Stimulated activated CD4-positive, alpha-beta T cell treated with anti-CD3 and anti-CD28 coated beads, Interleukin-12 subunit alpha, Interleukin-12 subunit beta, amount 100 ng/mL, for 24 hours (primary cell): ENCODE measurements at regions not wholly inside any gene's neighbourhood (a gene's known extent, or its start where the extent isn't known, plus 50 kb on each side); places are given as distances from the start of the nearest gene placed in this dataset.

Experiments used
- DNase-seq, 2 experiments: peaks; one replicate each; pipeline ENCODE4 v3.0.0-alpha.2; 2020; ENCODE audit warnings: low read depth in 2 of 2

DNA sequence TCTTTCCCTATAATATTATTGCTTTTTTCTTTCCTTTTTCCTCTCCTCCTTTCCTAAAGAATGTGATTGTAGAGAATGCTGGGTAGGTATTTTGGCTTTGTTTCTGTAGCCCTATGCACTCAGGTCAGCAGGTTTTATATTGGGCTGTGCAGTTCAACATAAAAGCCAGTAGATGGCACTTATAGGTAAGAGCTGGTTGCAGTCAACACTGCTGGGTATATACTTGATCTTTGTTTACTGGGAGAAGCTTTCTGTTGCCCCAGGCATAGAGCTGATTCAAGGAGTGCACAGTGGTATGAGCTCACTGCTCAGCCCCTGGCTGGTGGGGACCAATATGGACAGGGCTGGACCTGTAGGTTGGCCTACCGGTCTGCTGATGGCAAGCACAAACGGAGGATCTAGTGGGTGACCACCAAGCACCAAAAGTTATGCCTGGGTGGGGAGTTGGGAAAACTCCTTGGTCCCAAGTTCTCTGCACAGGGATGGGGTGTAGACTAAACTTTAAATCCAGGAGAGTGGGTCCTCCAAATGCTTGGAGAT, 378.9 kb downstream of the PMP22 start:
- no peak for DNase-seq

- no peak for DNase-seq
These were observed 383.0 kb downstream of the PMP22 start for GRCh38 chr17:14882131-14882530.

DNA sequence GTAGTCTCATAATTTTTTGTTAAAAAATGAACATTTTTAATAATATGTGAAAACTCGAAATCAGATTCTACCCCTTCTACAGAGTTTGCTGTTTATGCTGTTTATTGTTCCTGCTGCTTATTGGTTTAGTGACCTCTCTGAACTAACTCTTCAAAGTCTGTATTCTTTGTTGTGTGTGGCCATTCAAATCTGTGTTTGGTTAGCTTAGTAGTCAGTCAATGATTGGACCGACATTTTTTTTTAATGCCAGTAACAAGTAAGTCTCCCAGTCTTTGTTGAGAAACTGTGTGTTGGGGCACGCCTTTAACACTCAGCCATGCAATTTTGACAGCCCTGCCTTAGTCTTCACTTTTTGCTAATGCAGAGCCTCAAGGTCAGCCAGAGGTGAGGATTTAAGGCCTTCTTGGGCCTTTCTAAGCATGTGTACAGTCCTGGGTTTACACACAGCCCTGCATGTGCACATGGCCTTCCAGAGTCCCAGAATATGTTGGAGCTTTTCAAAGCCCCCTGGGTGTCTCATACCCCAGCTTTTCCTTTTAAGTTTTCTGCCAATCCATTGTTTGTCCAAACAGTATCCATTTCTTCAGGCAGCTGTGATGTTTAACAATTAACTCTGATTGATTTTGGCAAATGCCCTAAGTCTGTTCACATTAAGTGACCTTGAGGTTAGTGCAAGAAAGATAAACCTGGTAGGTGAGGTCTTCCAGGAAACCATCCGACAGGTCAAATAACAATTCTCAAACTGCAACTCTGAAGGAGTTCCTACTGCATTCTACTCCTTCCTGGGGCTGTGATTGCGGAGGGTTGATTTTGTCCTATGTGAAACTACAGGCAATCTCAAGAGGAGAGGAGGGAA, 389.3 kb downstream of the PMP22 start:
- no peak for DNase-seq

DNA sequence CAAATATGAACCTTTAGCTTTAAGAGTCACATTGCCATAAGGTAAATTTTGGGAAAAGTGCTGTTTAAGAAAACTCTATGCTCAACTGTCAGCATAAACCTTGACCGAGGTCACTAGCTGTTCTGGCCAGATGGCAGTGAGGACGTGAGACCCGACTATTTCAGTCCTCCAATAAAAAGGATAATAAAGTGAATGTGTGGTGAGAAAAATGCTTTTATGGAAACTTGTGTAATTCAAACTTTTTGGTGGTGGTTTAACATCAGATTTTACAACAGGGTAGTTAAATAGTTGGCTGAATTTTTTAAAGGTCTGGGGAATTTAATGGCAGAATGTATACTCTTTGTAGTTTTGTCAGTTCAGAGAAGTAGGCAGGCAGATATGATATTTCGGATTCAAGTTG, 391.1 kb downstream of the PMP22 start:
- DNase-seq = no peak

DNA sequence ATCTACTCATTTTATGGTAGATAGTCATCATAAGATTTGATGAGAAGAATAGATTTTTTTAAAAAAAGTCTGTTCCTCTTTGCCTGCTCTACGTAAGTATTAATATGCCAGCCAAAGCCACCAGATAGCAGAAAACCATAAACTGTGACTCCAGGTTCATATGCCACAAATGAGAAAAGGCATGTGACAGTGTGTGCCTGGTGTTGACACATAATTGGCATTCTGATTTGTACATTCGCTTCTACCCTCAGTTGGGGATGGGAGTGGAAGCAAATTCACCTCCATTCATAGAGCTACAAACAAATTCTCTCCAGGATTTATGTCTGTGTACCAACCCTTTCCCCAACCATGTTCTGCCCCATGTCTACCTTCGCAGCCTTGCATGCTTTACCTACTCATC, 391.6 kb downstream of the PMP22 start:
- no peak for DNase-seq

DNA sequence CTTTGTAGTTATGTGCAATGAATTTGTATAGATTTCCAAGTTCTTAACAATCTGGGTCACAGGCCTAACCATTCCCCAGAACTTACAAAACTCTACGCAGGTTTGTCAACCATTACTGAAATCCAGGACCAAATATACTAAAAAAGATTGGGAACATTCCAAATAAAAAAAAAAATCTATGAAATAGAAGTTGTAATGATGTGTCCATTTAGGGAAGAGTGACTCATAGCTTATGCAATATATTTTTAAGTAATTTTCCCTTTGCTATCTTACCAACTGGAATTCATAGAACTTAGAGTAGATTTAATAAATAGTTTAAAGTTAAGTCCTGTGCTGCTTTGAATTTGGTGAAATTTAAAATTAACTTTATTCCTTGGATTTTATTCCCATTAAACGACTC, 393.2 kb downstream of the PMP22 start:
- no peak for DNase-seq

GRCh38 chr17:14866266-14866665, 398.9 kb downstream of the PMP22 start:
- no peak for DNase-seq

GRCh38 chr17:14864127-14864526, 401.0 kb downstream of the PMP22 start:
- DNase-seq = no peak

DNA sequence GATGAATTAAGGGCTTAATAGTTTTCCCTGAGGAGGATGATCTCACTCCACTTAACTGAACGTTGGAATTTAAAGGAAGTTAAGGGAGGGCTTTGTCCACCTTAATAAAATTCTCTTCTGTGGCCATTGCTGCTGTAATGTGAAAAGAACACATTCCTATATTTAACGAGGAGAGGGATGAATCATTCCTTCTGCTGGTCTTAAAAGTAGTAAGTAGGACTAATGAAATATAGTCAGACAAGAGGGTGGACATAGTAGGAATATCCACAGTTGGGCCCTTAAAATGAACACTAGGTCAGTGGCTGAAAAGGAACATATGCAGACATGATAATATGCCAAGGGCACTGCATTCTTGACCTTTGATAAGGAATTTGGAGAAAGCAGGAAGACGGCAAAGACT, 405.6 kb downstream of the PMP22 start:
- no peak for DNase-seq

GRCh38 chr17:14856176-14856575, 408.9 kb downstream of the PMP22 start:
- DNase-seq = no peak

DNA sequence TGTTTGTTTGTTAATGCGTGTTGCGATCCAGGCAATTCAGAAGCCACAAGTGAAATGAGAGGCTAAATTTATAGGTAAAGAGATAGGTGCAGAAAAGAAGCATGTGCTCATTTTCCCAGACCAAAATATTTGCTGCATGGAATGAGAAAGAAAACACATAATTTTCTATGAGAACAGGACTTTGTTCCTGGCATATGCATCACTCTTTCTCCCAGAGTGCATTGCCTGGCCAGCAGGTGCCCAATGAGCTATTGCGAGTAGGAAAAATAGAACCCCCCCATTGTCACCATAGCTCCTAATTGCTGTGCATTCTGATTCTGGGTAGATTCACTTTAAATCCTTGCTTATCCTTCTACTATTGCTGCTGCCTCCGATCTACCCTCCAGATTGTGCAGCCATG, 410.4 kb downstream of the PMP22 start:
- no peak for DNase-seq

GRCh38 chr17:14845591-14846281, 419.4 kb downstream of the PMP22 start:
- no peak for DNase-seq

DNA sequence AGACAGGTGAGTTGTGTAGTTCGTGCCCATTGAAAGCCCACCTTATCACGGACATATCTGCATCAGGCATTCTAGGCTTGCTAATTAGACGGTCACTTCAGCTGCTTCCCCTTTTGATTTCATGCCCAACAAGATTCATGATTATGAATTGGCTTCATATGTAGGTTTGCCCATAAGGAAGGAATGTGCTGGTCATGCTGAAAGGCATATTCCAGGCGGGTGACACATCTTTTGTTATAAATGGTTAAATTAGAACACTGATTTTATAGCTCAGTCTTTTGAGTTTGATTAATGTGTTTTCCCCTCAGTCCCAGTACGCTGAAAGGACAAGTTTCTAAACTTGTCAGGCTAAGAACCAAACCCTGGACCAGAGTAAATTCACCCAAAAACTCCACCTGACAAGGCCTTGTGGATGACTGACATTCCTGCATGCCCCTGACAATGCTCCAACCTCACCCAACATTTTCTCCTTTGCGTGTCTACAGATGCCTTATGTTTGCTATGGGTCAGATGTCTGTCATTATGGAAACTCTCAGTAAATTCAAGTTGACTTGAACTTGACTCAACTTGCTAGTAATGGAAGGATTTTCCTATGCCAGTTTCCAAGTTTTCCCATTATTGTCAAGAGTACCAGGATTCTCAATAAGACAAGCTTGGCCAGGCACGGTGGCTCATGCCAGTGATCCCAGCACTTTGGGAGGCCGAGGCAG, 421.9 kb downstream of the PMP22 start:
- DNase-seq = no peak

DNA sequence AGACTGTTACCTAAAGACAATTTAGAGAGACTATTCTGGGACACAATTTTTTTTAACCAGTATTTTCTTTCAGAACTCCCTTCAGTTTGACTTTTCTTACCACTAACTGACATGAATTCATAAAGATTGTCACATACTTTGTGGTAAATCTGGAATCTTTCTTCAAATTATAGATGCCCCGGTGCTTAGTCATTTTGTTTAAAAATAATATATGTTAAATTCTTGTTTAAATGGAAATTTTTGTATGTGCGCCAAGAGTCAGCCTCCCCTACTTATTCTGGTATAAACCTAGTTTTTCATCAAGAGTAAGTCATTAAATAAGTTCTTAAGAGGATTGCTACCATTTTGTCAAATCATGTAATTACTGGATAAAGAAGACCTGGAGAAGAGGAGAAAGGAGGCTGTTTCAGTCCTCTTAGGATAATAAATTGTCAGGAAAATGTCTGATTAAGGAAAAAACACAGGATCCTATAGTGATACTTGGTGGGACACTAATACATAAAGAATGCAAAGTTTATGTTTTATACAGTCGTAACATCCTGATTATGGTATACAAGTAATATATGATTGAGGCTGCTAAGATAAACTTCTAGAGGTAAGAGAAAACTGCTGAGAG, 424.4 kb downstream of the PMP22 start:
- no peak for DNase-seq

- DNase-seq = no peak
These were observed 426.6 kb downstream of the PMP22 start for GRCh38 chr17:14838567-14838966.

- DNase-seq = no peak
These were observed 431.8 kb downstream of the PMP22 start for GRCh38 chr17:14833201-14833785.

DNA sequence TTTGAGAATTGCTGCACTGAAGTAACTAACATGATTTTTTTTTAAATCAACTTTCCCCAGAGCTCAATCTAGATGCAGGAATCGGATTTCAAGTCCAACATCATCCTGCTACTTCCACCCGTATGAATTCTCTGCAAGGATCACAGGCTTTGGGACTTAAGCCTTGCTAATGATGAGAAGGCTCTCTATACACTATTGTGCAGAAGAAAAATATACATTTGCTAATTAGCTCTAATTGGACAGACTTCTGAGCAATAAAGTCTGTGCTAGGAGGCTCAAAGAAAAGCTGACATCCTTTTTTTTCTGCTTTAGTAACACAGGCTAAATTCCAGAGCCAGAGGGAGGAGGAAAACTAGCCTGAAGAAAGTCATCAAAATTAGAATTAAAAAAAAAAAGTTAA, 433.6 kb downstream of the PMP22 start:
- DNase-seq = no peak

DNA sequence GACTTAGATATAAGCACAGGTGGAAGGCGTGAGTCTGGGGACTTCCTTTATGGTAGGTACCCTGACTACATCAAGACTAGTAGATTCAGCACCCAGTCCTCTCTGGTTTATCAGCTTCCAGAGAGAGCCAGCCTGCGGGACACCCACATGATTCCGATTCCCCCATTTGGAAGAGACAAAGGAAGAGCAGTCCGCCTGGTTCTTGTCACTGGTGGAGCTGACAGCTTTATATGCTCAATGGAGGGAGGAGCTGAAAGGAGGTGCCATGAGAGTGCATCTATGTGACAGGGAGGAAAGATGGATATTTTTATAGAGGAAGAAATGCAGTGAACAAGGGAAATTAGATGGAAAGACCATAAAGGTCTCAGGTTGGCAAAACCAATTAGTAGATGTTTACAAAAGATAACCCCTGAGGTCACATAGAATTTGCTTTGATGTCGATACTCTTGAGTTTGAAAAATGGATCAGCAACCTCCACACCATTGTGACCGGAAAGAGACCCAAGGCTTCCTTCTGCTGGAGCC, 437.7 kb downstream of the PMP22 start:
- DNase-seq = no peak

DNA sequence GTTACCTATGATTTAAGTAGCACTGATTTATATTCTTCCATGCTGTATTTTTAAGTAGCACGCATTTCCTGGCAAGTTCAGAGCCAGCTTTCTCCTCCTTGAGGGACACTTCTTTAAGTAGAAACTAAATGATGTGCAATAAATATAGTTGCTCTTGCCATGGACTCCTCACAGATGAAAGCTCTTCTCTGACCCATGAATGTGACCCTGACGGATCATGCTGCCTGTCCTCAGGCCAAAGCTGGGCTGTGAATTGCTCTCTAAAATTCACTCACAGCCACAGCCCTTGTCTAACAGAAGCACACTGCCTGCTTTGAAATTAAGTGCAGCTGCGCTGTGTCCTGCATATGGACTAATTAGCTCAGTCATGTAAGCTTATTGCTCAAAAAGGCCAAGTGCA, 438.8 kb downstream of the PMP22 start:
- DNase-seq = no peak

- no peak for DNase-seq
These were observed 446.7 kb downstream of the PMP22 start for GRCh38 chr17:14818469-14818868.

DNA sequence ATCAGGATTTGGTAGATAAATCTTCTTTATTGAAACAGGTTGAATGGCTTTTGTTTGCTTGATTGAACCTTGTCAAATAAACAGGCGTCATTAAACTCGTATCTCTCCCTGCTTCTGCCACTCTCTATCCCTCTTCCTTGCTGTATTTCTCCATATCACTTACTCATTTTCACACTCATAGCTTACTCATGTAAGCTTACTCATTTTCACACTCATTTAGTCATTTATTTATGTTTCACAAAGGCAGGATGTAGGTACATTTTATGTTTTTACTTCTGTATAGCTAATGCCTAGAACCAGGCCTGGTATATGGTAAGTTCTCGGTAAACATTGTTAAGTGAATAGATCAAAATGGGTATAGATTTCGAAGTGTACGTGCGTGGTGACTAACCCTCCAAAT, 450.0 kb downstream of the PMP22 start:
- no peak for DNase-seq
